GM19099 (cell line): ENCODE measurements at regions not wholly inside any gene's neighbourhood (a gene's known extent, or its start where the extent isn't known, plus 50 kb on each side); places are given as distances from the start of the nearest gene placed in this dataset.

Source experiments
- POLR2A ChIP-seq: IDR thresholded peaks from 3 replicates; pipeline ENCODE4 v1.6.1; 2011; ENCODE audit warnings: low read depth; ENCODE audit not compliant: insufficient read length; ENCODE audit errors: extremely low read depth

DNA sequence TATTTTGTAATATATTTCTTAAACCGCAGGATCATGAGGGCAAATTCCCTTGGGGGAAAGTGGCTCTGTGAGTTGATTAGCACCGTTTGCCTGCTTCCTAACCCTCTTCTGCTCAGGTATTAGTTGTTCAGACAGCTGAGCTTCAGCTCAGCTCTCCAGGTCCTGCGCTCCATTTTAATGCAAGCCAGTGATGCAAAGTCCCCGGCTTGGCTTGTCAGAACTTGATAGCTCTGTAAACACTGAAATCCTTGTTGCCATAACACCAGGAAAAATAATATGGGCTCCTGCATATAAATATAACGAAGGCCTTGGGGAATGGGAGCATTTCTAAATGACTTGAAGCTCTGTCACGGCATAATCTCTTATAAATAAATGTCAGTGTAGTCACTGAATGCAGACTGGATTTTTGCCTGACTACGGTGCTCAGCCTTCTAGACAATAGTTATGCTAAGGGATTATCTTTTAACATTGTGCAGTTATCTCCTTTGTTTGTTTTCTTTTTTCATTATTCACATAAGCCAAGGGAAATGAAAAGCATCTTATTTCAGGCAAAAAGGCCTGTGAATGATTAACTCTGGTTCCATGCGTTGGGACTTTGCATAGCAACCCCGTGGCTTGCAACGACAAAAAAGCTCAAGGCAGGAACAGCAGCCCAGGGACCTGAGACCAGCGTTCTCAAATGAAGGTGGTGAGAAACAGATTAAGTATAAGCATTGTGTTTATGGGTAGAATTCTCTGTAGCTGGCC is 253.2 kb downstream of the SPRY1 start:
- no peak for TF ChIP-seq POLR2A

DNA sequence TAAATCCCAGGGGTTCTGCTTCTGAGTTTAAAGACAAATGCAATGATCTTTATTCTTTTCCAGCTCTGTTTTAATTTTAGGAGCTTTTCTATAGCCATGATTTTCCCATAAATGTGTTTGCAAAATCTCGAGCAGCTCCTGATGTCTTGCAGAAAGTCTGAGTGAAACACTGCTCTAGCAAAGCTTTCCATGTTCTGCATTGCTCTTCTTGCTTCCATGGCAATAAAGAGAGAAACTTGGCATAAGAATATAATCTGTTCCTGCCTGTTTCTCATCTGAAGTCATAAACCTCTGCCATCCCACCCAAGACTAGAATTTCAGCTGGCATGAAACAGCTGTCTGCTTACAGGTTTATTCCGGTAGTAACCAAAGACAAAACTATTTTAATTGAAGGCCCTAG is 254.5 kb downstream of the SPRY1 start:
- TF ChIP-seq POLR2A = no peak

GRCh38 chr4:123651536-123652180 is 255.1 kb downstream of the SPRY1 start:
- no peak for TF ChIP-seq POLR2A

- TF ChIP-seq POLR2A = no peak
Observed at GRCh38 chr4:123652476-123652875, 255.9 kb downstream of the SPRY1 start.

DNA sequence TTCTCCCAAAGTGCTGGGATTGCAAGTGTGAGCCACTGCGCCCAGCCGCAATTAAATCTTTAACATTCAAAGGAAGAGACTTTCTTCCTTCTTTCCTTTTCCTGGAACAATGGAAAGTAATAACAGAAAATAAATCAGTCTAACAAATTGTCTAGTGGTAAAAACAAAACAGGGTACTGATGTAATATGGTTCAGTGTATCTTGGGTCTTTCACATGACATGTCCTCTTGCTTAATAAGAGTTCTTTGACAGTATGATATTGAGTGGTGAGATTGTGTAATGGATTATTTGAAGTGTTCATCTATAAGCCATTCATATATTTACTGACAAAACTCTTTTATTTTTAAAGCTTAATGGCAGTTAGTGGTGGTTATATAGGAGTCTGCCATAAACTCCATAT is 256.6 kb downstream of the SPRY1 start:
- TF ChIP-seq POLR2A = no peak

- no peak for TF ChIP-seq POLR2A
Observed at GRCh38 chr4:123659262-123659661, 262.7 kb downstream of the SPRY1 start.

DNA sequence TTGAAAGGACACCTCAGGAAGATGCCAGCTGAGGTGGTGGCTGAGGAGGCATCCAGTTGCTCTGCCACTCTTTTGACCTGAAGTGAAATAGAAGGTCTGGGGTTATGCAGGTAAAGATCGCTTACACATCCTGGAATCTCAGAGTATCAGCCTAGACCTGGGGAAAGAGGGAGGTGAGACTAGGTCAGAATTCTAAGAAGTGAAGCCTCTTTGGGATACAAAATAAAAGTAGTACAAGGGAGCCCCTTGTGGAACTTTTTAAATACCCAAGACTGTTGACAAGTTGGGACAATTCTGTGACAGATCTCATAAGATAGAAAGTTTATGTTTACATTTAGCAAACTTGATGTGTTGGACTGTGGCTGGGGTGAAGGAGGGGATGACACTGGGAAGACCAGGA is 263.1 kb downstream of the SPRY1 start:
- no peak for TF ChIP-seq POLR2A

DNA sequence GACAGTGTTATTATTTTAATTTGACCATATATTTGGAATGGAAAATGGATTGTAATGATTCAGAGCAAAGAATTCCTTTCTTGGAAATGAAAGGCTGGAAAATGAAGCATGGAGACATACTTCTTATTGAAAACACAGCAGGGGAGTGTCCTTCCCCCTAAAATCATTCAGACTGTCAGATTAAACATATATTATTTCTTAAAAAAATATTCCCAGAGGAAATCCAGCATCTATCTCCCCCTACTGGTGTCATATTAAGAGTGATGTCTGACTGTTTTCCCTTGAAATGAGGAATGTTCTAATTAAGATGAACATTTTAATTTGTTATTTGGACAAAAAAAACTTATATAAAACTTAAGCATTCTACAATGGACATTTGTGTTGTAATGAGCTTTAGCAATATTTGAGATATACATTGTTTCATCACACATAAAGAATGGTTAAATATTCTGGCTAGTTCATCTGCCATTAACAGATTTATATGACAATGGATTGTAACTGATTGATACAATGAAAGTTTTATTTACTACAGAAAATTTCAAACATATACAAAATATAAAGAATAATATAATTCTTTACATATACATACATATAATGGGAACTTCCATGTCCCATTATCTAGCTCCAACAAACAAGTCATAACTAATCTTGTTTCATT is 264.6 kb downstream of the SPRY1 start:
- no peak for TF ChIP-seq POLR2A

DNA sequence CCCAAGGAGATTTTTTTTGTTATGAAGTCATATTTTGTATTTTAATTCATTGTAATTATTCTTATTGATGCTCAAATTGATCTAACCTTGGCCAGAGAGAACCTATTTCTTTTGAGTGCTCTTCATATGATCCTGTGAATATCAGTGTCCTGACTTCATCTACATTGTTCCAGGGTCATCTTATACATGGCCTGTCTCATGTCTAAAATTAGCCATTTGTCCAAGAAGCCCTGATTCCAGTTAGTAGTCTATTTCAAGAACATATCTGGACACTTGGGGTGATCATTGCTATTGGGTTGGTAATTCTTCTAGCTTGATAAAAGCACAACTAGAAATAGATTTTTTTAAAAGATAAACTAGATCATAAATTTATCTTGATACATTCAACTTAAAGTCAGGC is 266.2 kb downstream of the SPRY1 start:
- no peak for TF ChIP-seq POLR2A

DNA sequence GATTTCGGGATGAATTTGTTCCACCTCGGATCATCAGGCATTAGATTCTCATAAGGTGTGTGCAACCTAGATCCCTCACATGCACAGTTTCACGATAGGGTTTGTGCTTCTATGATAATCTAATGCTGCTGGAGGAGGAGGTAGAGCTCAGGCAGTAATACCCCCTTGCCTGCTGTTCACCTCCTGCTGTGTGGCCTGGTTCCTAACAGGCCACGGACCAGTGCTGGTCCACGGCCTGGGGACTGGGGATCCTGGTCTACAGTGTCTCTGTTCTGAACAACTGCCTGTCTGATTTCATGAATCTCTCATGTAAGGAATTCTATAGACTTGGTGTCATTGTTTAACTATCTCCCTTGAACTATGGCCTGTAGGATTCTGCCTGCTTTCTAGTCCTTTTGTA is 269.9 kb downstream of the SPRY1 start:
- no peak for TF ChIP-seq POLR2A

- TF ChIP-seq POLR2A = no peak
Observed at GRCh38 chr4:123667496-123667895, 270.9 kb downstream of the SPRY1 start.

- TF ChIP-seq POLR2A = no peak
Observed at GRCh38 chr4:123667991-123668390, 271.4 kb downstream of the SPRY1 start.

DNA sequence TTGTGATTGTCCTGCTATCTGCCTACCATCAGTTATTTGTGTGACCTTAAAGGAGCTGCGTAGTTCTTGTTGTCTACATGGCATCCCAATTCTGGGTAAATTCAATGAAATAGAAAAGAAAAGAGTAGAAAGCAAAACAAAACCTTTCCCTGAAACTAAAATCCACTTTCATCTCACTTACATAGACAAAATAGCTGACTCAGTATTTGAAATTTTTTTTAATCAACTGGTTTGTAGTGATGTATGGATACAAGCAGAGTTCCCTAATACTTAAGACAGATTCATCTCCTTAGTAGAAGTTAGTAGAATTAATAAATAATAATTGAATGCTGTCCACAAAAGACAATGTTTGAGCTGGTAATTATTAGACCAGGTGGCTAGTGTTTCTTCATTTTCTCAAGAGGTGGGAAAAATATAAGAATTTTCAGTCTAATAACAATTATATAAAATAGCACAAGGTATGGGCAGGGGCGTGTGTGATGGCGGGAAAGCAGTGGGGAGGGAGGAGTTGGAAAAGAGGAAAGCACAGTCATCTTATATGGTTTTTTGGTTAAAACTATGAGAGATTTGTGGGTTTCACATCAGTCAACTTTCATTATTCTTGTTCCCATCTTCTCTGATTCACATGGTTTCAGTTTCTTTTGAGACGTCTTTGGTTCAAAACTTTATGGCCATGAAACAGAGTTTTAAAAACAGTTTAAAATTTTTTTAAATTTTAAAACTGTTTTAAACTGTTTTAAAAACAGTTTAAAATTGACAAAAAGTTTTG is 275.2 kb downstream of the SPRY1 start:
- no peak for TF ChIP-seq POLR2A

DNA sequence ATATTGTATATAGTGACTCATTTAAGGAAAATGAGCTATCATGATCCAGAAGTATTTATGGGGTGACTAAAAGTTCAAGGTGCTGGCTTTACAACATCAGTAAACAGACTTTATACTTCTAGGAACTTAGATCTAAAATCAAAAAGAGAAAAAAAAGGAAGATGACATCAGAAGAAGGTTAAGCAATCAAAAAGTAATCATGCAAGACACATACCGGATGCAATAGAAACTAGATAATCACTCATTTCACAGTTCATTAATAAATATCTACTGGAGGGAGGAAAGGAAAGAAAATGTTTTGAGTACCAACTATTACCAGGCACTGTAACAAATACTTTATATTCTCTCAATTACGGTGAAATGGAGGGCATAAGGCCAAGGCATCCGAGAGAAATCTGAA is 276.4 kb downstream of the SPRY1 start:
- no peak for TF ChIP-seq POLR2A

DNA sequence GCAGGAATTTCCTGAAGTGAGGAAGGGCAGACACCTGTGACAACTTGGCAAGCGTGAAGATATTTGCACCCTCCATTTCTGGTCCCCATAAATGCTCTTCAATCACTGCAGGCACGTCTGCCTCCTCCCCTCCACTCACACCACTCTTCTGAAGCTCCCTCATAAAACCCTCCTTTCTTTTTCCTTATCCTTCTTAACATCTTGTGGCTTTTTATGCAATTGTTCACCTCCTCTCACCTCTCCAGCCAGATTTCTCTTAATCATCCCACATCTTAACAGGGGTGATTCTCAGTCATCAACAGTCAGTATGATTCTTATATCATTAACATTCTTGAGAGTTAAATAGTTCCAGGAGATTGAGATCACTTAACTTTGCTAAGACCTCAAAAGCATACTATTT is 277.4 kb downstream of the SPRY1 start:
- no peak for TF ChIP-seq POLR2A
